GM12864 (cell line): ENCODE measurements at regions not wholly inside any gene's neighbourhood (a gene's known extent, or its start where the extent isn't known, plus 50 kb on each side); places are given as distances from the start of the nearest gene placed in this dataset.

Source experiments
- DNase-seq: peaks from one replicate; pipeline ENCODE4 v3.0.0-alpha.2; 2011; ENCODE audit warnings: low read depth
- H3K4me3 ChIP-seq: 2 replicates; pipeline ENCODE4 v1.5.1; 2011; ENCODE audit warnings: mild to moderate bottlenecking, low read depth, low read length, control low read depth
- TF ChIP-seq, protein P1 (sequence below): IDR thresholded peaks from 2 replicates; pipeline ENCODE4 v1.5.1; 2011; ENCODE audit warnings: low read depth, mild to moderate bottlenecking, moderate library complexity, low read length, control low read depth, inconsistent platforms; ENCODE audit errors: missing control alignments

DNA sequence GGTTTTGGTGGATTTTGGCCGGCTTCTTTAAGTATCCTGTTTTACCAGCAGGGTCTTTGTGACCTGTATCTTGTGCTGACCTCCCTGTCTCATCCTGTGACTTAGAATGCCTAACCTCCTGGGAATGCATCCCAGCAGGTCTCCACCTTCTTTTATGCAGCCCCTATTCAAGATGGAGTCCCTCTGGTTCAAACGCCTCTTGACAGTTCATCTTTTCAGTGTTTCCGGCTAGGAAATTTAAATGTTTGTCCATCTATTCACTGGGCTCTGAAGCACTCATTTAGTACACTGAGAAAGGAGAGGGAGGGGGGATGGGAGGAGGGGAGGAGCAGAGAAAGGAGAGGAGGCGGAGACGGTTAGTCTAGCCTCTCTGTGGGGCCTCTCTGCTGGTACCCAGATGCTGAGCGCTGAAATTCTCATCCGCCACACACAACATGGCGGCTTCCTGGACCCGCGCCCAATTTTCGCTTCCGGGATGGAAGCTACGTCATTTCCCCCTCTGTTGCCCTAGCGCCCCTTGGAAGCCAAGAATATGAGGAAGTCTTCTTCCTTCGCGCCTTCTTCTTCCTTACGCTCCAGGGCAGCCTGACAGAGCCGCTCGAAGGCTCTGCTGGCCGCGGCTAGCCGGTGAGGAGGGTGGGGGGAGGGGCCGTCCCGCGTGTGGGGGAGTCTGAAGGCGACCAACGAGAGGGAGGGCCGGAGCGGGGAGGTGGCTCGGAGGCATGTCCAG lies 69.0 kb upstream of the SYT13 start:
- peak; percentile 75 for DNase-seq
- H3K4me3 ChIP-seq: peak overlapping the region; percentile 57
- TF ChIP-seq, protein P1, sequence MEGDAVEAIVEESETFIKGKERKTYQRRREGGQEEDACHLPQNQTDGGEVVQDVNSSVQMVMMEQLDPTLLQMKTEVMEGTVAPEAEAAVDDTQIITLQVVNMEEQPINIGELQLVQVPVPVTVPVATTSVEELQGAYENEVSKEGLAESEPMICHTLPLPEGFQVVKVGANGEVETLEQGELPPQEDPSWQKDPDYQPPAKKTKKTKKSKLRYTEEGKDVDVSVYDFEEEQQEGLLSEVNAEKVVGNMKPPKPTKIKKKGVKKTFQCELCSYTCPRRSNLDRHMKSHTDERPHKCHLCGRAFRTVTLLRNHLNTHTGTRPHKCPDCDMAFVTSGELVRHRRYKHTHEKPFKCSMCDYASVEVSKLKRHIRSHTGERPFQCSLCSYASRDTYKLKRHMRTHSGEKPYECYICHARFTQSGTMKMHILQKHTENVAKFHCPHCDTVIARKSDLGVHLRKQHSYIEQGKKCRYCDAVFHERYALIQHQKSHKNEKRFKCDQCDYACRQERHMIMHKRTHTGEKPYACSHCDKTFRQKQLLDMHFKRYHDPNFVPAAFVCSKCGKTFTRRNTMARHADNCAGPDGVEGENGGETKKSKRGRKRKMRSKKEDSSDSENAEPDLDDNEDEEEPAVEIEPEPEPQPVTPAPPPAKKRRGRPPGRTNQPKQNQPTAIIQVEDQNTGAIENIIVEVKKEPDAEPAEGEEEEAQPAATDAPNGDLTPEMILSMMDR: no peak

DNA sequence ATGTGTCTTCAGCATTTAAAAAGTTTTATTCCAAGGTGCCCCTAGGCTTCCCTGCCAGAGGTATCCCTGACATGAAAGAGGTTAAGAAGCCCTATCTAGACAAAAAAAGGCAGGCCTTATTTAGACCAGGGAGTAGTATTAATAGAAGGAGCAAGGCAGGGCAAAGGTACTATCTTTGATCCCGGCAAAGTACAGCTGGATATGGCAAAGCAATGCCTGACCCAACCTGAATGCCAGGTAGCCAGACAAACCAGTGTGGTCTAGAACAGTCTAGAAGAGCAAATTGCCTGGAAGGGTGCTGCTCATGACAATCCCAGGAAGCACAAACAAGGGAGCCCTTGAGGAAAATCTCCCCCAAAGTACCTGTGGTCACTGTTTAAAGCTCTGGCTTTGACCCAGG lies 62.6 kb upstream of the SYT13 start:
- TF ChIP-seq, protein P1: no peak
- H3K4me3 ChIP-seq: no peak overlapping the region
- no peak for DNase-seq

GRCh38 chr11:45347348-45348082 lies 61.4 kb upstream of the SYT13 start:
- H3K4me3 ChIP-seq: no peak overlapping the region
- no peak for DNase-seq
- TF ChIP-seq, protein P1: no peak

DNA sequence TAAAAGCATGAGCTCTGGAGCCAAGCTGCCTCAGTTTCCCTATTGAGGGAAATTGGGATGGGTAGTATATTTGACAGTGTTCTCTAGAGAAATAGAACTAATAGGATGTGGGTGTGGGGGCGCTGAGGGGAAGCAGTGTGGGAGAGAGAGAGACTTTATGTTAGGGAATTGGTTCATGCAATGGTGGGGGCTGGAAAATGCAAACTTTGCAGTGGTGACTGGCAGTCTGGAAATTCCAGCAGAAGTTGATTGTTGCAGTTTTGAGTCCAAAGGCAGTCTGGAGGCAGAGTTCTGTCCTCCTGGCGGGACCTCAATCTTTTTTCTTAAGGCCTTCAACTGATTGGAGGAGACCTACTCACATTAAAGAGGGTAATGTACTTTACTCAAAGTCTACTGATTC lies 59.4 kb upstream of the SYT13 start:
- TF ChIP-seq, protein P1: no peak
- H3K4me3 ChIP-seq: no peak overlapping the region
- no peak for DNase-seq

DNA sequence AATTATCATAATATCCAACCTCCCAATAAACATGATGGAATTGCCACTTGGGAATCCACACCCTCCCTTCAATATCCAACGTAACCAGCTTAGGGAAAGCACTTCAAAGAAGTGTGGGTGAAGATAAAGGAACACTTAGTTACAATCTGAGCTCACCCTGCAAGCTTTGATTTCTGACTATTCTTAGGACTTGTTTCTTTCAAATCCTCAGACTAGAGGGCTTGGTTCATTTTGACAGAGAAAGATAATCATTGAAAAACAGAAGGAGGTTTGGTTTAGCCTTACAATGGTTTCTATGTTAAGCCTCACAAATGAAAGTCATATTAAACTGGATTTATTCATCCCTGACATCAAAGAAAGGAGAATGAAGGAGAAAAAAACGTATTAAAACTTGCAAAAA lies 57.9 kb upstream of the SYT13 start:
- TF ChIP-seq, protein P1: no peak
- H3K4me3 ChIP-seq: no peak overlapping the region
- DNase-seq: no peak

DNA sequence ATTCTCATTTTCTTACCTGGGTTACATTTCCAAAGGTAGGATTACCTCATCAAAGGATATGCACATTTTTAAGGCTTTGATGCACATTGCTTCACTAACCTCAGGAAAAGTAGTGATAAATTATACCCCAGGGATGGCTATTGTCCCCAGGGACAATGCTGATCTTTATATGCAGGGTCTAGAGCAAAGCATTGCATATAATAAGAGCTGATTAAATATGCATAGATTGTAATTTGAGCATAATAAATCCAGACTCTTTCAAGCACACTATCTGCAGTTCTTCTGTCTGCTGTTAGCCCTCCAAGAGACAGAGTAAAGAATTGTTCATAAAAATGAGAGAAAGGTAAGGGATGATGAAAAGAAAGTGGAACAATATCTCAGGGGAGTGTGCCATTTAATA lies 57.3 kb upstream of the SYT13 start:
- TF ChIP-seq, protein P1: no peak
- no peak overlapping the region for H3K4me3 ChIP-seq
- no peak for DNase-seq
